AG10803 (cell line): ENCODE measurements at regions not wholly inside any gene's neighbourhood (a gene's known extent, or its start where the extent isn't known, plus 50 kb on each side); places are given as distances from the start of the nearest gene placed in this dataset.

Experiments
- DNase-seq: peaks from one replicate; pipeline ENCODE4 v3.0.0; 2010; ENCODE audit warnings: low read depth
- H3K4me3 ChIP-seq: 2 replicates; pipeline ENCODE4 v1.5.1; 2011; ENCODE audit warnings: mild to moderate bottlenecking, low read length, control low read depth
- TF ChIP-seq, protein P1 (sequence below): conservative IDR thresholded peaks from 2 replicates; pipeline ENCODE4 v1.5.1; 2011; ENCODE audit warnings: mild to moderate bottlenecking, low read length, control low read depth, inconsistent platforms

DNA sequence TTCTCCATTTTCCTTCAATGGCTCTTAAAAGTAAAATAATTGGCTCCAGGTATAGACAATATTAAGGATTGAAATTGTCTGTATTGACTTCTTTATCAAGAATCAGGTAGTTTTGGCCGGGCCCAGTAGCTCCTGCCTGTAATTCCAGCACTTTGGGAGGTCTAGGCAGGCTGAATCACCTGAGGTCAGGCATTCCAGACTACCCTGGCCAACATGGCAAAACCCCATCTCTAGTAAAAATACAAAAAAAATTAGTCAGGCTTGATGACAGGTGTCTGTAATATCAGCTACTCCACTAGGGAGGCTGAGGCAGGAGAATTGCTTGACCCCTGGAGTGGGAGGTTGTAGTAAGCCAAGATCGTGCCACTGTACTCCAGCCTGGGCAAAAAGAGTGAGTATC lies 1008.5 kb upstream of the EEF2KMT start:
- H3K4me3 ChIP-seq, result no peak overlapping the region
- no peak for DNase-seq
- TF ChIP-seq, protein P1, sequence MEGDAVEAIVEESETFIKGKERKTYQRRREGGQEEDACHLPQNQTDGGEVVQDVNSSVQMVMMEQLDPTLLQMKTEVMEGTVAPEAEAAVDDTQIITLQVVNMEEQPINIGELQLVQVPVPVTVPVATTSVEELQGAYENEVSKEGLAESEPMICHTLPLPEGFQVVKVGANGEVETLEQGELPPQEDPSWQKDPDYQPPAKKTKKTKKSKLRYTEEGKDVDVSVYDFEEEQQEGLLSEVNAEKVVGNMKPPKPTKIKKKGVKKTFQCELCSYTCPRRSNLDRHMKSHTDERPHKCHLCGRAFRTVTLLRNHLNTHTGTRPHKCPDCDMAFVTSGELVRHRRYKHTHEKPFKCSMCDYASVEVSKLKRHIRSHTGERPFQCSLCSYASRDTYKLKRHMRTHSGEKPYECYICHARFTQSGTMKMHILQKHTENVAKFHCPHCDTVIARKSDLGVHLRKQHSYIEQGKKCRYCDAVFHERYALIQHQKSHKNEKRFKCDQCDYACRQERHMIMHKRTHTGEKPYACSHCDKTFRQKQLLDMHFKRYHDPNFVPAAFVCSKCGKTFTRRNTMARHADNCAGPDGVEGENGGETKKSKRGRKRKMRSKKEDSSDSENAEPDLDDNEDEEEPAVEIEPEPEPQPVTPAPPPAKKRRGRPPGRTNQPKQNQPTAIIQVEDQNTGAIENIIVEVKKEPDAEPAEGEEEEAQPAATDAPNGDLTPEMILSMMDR, result no peak

DNA sequence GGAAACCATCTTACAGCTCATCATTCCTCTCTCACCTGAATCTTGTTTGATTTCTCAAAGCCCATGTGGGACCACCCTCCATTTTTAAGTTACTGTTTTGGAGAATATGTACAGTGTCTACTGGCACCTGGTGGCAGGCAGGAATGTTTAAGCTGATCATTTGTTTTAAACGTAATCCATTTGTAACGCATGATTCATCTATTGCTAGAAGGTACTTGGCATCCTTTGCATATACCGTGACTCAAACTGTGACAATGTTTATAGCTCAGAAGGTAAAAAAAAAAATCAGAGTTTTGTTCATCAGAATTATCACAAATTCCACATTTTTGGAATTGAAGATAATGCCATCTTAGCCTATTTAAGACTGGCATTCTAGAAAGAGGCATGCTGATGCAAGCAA lies 1007.5 kb upstream of the EEF2KMT start:
- no peak overlapping the region for H3K4me3 ChIP-seq
- TF ChIP-seq, protein P1, result no peak
- no peak for DNase-seq

DNA sequence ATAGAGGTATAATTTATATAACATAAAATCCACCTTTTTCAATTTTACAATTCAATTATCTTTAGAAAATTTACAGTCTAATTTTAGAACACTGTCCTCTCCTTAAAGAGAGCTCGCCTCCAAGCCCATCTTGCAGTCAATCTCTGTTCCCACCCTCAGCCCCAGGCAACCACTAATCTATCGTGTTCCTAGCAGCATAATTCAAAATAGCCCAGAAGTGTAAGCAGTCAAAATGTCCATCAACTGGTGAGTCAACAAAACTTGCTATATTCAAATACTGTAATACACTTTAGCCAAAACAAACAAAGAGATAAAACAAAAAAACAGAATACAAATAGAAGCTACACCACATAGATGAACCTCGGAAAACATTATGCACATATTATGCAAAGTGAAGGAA lies 1006.8 kb upstream of the EEF2KMT start:
- DNase-seq, result no peak
- TF ChIP-seq, protein P1, result no peak
- H3K4me3 ChIP-seq, result no peak overlapping the region

DNA sequence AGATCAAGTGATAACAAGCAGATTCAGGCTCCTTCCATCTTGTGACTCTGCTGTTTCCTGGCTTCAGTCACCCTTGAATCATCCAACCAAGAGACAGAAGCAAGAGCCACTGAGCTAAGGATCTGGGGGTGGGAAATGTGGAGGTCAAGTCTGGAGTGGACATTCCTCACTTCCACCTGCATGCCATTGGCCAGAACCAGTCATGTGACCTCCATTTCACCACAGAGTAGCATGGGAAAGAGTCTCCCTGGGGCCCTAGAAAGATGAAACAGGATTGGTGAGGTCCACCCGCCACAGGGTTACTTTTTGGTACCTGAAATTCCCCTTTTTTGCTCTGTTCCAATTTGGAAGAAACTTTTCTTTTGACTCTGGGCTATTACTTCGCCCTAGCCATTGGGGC lies 1006.0 kb upstream of the EEF2KMT start:
- H3K4me3 ChIP-seq, result no peak overlapping the region
- TF ChIP-seq, protein P1, result no peak
- DNase-seq, result no peak

DNA sequence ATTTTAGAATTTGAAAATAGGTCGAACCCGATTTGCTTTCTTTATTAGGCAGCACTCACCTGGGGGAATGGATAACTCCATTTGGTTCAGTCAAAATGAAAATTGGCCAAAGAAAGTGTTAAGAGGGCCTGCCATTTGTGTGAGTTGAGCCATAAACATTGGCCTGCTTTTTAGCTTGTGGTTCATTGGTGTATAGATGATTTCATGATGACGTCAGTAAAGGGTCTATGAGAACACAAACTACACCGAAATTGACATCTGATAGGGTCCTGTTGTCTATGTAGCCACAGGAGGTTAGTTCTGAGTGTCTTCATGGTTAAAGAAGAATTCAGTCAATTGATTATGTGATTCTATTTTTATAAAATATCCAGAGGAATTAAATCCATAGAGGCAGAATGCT lies 1001.5 kb upstream of the EEF2KMT start:
- TF ChIP-seq, protein P1, result no peak
- no peak for DNase-seq
- no peak overlapping the region for H3K4me3 ChIP-seq

DNA sequence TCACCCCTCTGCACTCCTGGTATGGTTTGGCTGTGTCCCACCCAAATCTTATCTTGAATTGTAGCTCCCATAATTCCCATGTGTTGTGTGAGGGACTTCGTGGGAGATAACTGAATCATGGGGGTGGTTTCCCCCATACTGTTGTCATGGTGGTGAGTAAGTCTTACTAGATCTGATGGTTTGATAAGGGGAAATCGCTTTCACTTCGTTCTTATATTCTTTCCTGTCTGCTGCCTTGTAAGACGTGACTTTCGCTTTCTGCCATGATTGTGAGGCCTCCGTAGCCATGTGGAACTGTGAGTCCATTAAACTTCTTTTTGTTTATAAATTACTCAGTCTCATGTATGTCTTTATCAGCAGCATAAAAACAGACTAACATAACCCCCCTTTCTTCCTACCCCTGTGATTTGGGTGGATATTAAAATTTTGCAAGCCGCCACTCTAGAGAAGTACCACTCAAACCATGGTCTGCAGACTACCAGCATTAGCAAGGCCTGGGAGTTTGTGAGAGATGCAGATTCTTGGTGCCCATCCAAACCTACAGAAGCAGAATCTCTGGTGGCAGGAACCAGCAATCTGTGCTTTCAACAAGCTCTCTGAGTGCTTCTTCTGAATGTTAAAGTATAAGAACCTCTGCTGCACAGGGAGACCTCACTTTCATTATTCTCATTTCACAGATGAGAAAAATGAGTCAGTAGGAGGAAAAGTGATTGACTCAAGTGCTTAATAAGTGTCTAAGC lies 999.5 kb upstream of the EEF2KMT start:
- DNase-seq, result no peak
- TF ChIP-seq, protein P1, result no peak
- H3K4me3 ChIP-seq, result no peak overlapping the region

DNA sequence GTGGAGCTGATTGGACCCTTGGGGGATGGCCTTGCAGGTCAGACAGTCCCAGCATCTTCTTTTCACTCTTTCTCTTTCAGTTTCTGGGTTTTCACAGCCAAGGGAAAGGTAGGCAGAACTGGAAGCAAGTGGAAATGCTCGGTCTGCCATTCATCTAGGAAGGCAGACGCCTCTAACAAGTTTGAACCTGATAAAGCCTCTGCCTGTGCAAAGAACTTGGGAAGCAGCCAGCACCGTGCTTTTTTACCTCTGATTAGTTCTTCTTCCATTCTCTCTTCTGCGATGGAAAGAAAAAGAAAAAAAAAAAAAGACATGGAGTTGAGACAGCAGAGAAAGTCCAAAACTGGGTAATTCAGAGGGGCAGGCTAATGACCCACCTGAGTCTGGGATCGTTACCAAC lies 997.8 kb upstream of the EEF2KMT start:
- TF ChIP-seq, protein P1, result no peak
- DNase-seq, result no peak
- H3K4me3 ChIP-seq, result no peak overlapping the region
